ENCODE measurements at regions not wholly inside any gene's neighbourhood (a gene's known extent, or its start where the extent isn't known, plus 50 kb on each side); places are given as distances from the start of the nearest gene placed in this dataset.

- H3K9me3 ChIP-seq = no peaks in the 10 kb centered on the region
- DNase-seq (ENCODE audit: low spot score in 2 of 2) = no peak
- H3K4me3 ChIP-seq = no peak overlapping the region
- TF ChIP-seq CTCF (IDR thresholded peaks at IDR 0.05) (no peak), POLR2A (IDR thresholded peaks at IDR 0.05) (no peak)
- no peaks in the 10 kb centered on the region for H3K4me1 ChIP-seq
- H3K36me3 ChIP-seq = no peaks in the 10 kb centered on the region
- no peak overlapping the region for H3K27ac ChIP-seq
- intact Hi-C loops (cut with DNase I; ENCODE audit: low total_unique reads) = no loop called here
- H3K27me3 ChIP-seq = no peaks in the 10 kb centered on the region
Observed at GRCh38 chr3:137061186-137061585, 103.4 kb downstream of the IL20RB start.

- no peaks in the 10 kb centered on the region for H3K27me3 ChIP-seq
Observed at GRCh38 chr3:137062250-137062649, 104.5 kb downstream of the IL20RB start.

GRCh38 chr3:137065381-137065780 lies 107.6 kb downstream of the IL20RB start:
- intact Hi-C loops (cut with DNase I; ENCODE audit: low total_unique reads) = no loop called here
- Histone ChIP-seq H3K4me3 (no peak overlapping the region), H3K27ac (no peak overlapping the region), H3K4me1 (no peaks in the 10 kb centered on the region), H3K27me3 (no peaks in the 10 kb centered on the region), H3K36me3 (no peaks in the 10 kb centered on the region), H3K9me3 (no peaks in the 10 kb centered on the region)
- no peak for DNase-seq (ENCODE audit: low spot score in 2 of 2)
- TF ChIP-seq POLR2A (IDR thresholded peaks at IDR 0.05) = no peak
- no peak for TF ChIP-seq POLR2AphosphoS5 (IDR thresholded peaks at IDR 0.05)
- TF ChIP-seq CTCF (IDR thresholded peaks at IDR 0.05) = no peak

More at GRCh38 chr3:137062250-137062649, 104.5 kb downstream of the IL20RB start:
- Histone ChIP-seq H3K9me3 (no peaks in the 10 kb centered on the region), H3K27ac (no peak overlapping the region), H3K4me3 (no peak overlapping the region), H3K36me3 (no peaks in the 10 kb centered on the region), H3K4me1 (no peaks in the 10 kb centered on the region)
- TF ChIP-seq POLR2A (IDR thresholded peaks at IDR 0.05) (no peak), CTCF (IDR thresholded peaks at IDR 0.05) (no peak)
- intact Hi-C loops (cut with DNase I; ENCODE audit: low total_unique reads) = no loop called here
- DNase-seq (ENCODE audit: low spot score in 2 of 2) = no peak

- H3K4me3 ChIP-seq = no peak overlapping the region
- H3K4me1 ChIP-seq = no peaks in the 10 kb centered on the region
- H3K36me3 ChIP-seq = no peaks in the 10 kb centered on the region
- no peak overlapping the region for H3K27ac ChIP-seq
- intact Hi-C loops (cut with DNase I; ENCODE audit: low total_unique reads) = no loop called here
- TF ChIP-seq POLR2AphosphoS5 (IDR thresholded peaks at IDR 0.05) = no peak
- no peak for TF ChIP-seq POLR2A (IDR thresholded peaks at IDR 0.05)
- TF ChIP-seq CTCF (IDR thresholded peaks at IDR 0.05) = no peak
- no peaks in the 10 kb centered on the region for H3K9me3 ChIP-seq
- H3K27me3 ChIP-seq = no peaks in the 10 kb centered on the region
- DNase-seq (ENCODE audit: low spot score in 2 of 2) = no peak
Observed at GRCh38 chr3:137066092-137066491, 108.3 kb downstream of the IL20RB start.

GRCh38 chr3:137071104-137071503 lies 113.3 kb downstream of the IL20RB start:
- intact Hi-C loops (cut with DNase I; ENCODE audit: low total_unique reads) = no loop called here
- no peaks in the 10 kb centered on the region for H3K9me3 ChIP-seq
- no peaks in the 10 kb centered on the region for H3K36me3 ChIP-seq
- no peak for DNase-seq (ENCODE audit: low spot score in 2 of 2)
- H3K27ac ChIP-seq = no peak overlapping the region
- TF ChIP-seq POLR2AphosphoS5 (IDR thresholded peaks at IDR 0.05) = no peak
- TF ChIP-seq CTCF (IDR thresholded peaks at IDR 0.05) = no peak
- TF ChIP-seq POLR2A (IDR thresholded peaks at IDR 0.05) = no peak
- H3K4me3 ChIP-seq = no peak overlapping the region
- H3K27me3 ChIP-seq = no peaks in the 10 kb centered on the region
- no peaks in the 10 kb centered on the region for H3K4me1 ChIP-seq
